ENCODE measurements at regions not wholly inside any gene's neighbourhood (a gene's known extent, or its start where the extent isn't known, plus 50 kb on each side); places are given as distances from the start of the nearest gene placed in this dataset.

DNA sequence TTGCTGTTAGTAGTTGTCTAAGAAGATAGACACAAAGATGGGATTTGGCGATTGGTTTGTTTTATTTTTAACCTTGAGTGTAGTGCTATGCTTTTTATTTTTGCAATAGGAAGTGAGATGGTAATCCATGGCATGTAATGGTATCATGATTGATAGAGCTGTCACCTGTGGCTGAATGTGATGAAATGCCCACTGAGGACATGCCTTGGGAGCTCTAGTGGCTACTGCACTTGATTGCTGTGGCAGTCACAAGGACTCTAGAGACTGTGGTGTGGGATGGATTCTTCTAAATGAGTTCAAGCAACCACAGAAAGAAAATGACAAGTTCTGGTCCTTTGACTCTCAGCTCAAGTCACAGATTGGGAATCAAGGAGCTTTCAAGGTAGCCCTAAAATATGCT, 139.4 kb downstream of the CYRIA start:
- TF ChIP-seq EP300 (conservative IDR thresholded peaks at IDR 0.05; ENCODE audit: poor library complexity, severe bottlenecking) (no peak), TAF1 (IDR thresholded peaks at IDR 0.05; ENCODE audit: low read depth) (no peak), RAD21 (conservative IDR thresholded peaks at IDR 0.05) (no peak), MXI1 (conservative IDR thresholded peaks at IDR 0.05; ENCODE audit: poor library complexity, severe bottlenecking) (no peak), POLR2AphosphoS5 (IDR thresholded peaks at IDR 0.05) (no peak), SMC3 (conservative IDR thresholded peaks at IDR 0.05; ENCODE audit: poor library complexity) (no peak), EZH2 (IDR thresholded peaks at IDR 0.05; ENCODE audit: borderline replicate concordance, insufficient read depth, low read length, poor library complexity, severe bottlenecking) (no peak)
- TF ChIP-seq, protein P1, sequence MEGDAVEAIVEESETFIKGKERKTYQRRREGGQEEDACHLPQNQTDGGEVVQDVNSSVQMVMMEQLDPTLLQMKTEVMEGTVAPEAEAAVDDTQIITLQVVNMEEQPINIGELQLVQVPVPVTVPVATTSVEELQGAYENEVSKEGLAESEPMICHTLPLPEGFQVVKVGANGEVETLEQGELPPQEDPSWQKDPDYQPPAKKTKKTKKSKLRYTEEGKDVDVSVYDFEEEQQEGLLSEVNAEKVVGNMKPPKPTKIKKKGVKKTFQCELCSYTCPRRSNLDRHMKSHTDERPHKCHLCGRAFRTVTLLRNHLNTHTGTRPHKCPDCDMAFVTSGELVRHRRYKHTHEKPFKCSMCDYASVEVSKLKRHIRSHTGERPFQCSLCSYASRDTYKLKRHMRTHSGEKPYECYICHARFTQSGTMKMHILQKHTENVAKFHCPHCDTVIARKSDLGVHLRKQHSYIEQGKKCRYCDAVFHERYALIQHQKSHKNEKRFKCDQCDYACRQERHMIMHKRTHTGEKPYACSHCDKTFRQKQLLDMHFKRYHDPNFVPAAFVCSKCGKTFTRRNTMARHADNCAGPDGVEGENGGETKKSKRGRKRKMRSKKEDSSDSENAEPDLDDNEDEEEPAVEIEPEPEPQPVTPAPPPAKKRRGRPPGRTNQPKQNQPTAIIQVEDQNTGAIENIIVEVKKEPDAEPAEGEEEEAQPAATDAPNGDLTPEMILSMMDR (IDR thresholded peaks at IDR 0.05; ENCODE audit: poor library complexity, severe bottlenecking), result no peak
- TF ChIP-seq, protein P2, sequence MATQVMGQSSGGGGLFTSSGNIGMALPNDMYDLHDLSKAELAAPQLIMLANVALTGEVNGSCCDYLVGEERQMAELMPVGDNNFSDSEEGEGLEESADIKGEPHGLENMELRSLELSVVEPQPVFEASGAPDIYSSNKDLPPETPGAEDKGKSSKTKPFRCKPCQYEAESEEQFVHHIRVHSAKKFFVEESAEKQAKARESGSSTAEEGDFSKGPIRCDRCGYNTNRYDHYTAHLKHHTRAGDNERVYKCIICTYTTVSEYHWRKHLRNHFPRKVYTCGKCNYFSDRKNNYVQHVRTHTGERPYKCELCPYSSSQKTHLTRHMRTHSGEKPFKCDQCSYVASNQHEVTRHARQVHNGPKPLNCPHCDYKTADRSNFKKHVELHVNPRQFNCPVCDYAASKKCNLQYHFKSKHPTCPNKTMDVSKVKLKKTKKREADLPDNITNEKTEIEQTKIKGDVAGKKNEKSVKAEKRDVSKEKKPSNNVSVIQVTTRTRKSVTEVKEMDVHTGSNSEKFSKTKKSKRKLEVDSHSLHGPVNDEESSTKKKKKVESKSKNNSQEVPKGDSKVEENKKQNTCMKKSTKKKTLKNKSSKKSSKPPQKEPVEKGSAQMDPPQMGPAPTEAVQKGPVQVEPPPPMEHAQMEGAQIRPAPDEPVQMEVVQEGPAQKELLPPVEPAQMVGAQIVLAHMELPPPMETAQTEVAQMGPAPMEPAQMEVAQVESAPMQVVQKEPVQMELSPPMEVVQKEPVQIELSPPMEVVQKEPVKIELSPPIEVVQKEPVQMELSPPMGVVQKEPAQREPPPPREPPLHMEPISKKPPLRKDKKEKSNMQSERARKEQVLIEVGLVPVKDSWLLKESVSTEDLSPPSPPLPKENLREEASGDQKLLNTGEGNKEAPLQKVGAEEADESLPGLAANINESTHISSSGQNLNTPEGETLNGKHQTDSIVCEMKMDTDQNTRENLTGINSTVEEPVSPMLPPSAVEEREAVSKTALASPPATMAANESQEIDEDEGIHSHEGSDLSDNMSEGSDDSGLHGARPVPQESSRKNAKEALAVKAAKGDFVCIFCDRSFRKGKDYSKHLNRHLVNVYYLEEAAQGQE (IDR thresholded peaks at IDR 0.05; ENCODE audit: borderline replicate concordance), result no peak
- Histone ChIP-seq H3K27me3 (ENCODE audit: insufficient read depth, low read depth, low read length) (no peaks in the 10 kb centered on the region), H4K20me1 (ENCODE audit: insufficient read depth) (no peaks in the 10 kb centered on the region), H3K9ac (ENCODE audit: low read length) (no peak overlapping the region), H3K9me3 (ENCODE audit: low read length) (no peaks in the 10 kb centered on the region), H3K79me2 (replicated peaks; ENCODE audit: insufficient read depth, low read length) (no peaks in the 10 kb centered on the region), H3K36me3 (ENCODE audit: insufficient read depth, low read length) (no peaks in the 10 kb centered on the region), H3K4me2 (ENCODE audit: low read length) (no peak overlapping the region), H3F3A (ENCODE audit: insufficient read depth, low read length, poor library complexity, severe bottlenecking) (no peaks in the 10 kb centered on the region), H3K9me2 (ENCODE audit: insufficient read depth, low read length) (no peaks in the 10 kb centered on the region), H2AFZ (ENCODE audit: low read depth, low read length) (no peak overlapping the region), H3K4me3 (ENCODE audit: low read length) (no peak overlapping the region), H3K27ac (ENCODE audit: low read length) (no peak overlapping the region)

DNA sequence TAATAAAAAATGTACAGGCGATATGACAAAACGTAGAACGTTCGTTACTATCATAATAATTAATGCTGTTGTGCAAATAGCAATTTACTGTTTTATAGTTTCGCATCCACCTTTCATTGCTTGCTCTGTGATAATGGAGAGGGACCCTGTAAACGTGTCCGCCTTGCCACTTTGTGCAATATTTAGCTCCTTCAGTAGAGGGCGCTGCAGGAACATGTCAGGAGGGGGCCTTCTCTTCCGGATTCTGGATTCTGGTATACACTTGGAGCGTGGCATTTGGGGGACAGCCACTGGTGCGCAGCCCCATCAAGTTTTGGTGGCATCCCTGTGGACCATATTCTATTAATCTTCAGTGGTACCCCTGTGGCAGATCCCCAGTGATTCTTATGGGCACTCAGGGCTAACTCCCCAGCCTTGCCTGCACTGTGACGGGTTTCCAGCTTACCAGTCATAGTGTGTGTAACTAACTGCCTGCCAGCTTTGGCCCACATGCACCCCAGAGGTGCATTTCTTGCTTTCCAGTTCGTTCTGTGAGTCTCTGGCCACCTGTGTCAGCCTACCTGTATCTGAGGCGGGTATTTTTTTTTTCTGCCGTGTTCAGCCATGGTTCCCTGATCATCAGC, 140.3 kb downstream of the CYRIA start:
- no peak for TF ChIP-seq RAD21 (conservative IDR thresholded peaks at IDR 0.05)
- TF ChIP-seq, protein P2 (IDR thresholded peaks at IDR 0.05; ENCODE audit: borderline replicate concordance), result no peak
- no peak for TF ChIP-seq EP300 (conservative IDR thresholded peaks at IDR 0.05; ENCODE audit: poor library complexity, severe bottlenecking)
- TF ChIP-seq EZH2 (IDR thresholded peaks at IDR 0.05; ENCODE audit: borderline replicate concordance, insufficient read depth, low read length, poor library complexity, severe bottlenecking), result no peak
- TF ChIP-seq TAF1 (IDR thresholded peaks at IDR 0.05; ENCODE audit: low read depth), result no peak
- no peak for TF ChIP-seq MXI1 (conservative IDR thresholded peaks at IDR 0.05; ENCODE audit: poor library complexity, severe bottlenecking)
- no peak for TF ChIP-seq POLR2AphosphoS5 (IDR thresholded peaks at IDR 0.05)
- TF ChIP-seq, protein P1 (IDR thresholded peaks at IDR 0.05; ENCODE audit: poor library complexity, severe bottlenecking), result no peak
- no peak for TF ChIP-seq SMC3 (conservative IDR thresholded peaks at IDR 0.05; ENCODE audit: poor library complexity)
- Histone ChIP-seq H3K9ac (ENCODE audit: low read length) (no peak overlapping the region), H3K9me2 (ENCODE audit: insufficient read depth, low read length) (no peaks in the 10 kb centered on the region), H3K9me3 (ENCODE audit: low read length) (no peaks in the 10 kb centered on the region), H2AFZ (ENCODE audit: low read depth, low read length) (no peak overlapping the region), H3K36me3 (ENCODE audit: insufficient read depth, low read length) (no peaks in the 10 kb centered on the region), H3K4me2 (ENCODE audit: low read length) (no peak overlapping the region), H3K27me3 (ENCODE audit: insufficient read depth, low read depth, low read length) (no peaks in the 10 kb centered on the region), H3F3A (ENCODE audit: insufficient read depth, low read length, poor library complexity, severe bottlenecking) (no peaks in the 10 kb centered on the region), H3K27ac (ENCODE audit: low read length) (no peak overlapping the region), H3K4me3 (ENCODE audit: low read length) (no peak overlapping the region), H4K20me1 (ENCODE audit: insufficient read depth) (no peaks in the 10 kb centered on the region), H3K79me2 (replicated peaks; ENCODE audit: insufficient read depth, low read length) (no peaks in the 10 kb centered on the region)
